Keratinocyte (primary cell): ENCODE measurements at regions not wholly inside any gene's neighbourhood (a gene's known extent, or its start where the extent isn't known, plus 50 kb on each side); places are given as distances from the start of the nearest gene placed in this dataset.

ENCODE experiments used
- DNase-seq: peaks from one replicate; pipeline ENCODE4 v3.0.0-alpha.2; 2011; ENCODE audit warnings: low read depth, missing footprints, low spot score
- FAIRE-seq: peaks from 2 replicates; lab custom pipeline; 2011; peaks lifted over from hg19 to GRCh38; lab: Jason Lieb, UNC
- H2AFZ ChIP-seq: 2 replicates; pipeline ENCODE4 v1.6.0; 2012; ENCODE audit warnings: low read length, control low read depth, inconsistent platforms; ENCODE audit not compliant: control insufficient read depth
- H3K27ac ChIP-seq: 2 replicates; pipeline ENCODE4 v1.5.1; 2011; ENCODE audit warnings: low read length; ENCODE audit not compliant: control insufficient read depth, insufficient read depth
- H3K27me3 ChIP-seq: 3 replicates; pipeline ENCODE4 v1.6.0; 2011; ENCODE audit warnings: low read length; ENCODE audit not compliant: control insufficient read depth, insufficient read depth; ENCODE audit errors: extremely low read depth
- H3K36me3 ChIP-seq, 2 experiments: 2 replicates in 1 of 2; 3 replicates in 1 of 2; pipeline ENCODE4 v1.5.1; 2011; ENCODE audit warnings: low read length in 2 of 2, mild to moderate bottlenecking in 1 of 2; ENCODE audit not compliant: control insufficient read depth in 2 of 2, insufficient read depth in 2 of 2; ENCODE audit errors: extremely low read depth in 1 of 2
- H3K4me1 ChIP-seq: 3 replicates; pipeline ENCODE4 v1.5.1; 2011; ENCODE audit warnings: low read length; ENCODE audit not compliant: control insufficient read depth, insufficient read depth; ENCODE audit errors: extremely low read depth
- H3K4me2 ChIP-seq: 3 replicates; pipeline ENCODE4 v1.6.0; 2011; ENCODE audit warnings: low read depth, low read length; ENCODE audit not compliant: control insufficient read depth, insufficient read depth; ENCODE audit errors: extremely low read depth
- H3K4me3 ChIP-seq, 3 experiments: fragments of 200-600 bp in 1 of 3; sonication (generic) in 1 of 3; 2 replicates in 2 of 3; 3 replicates in 1 of 3; pipeline ENCODE4 v1.5.1; 2011 to 2016; ENCODE audit warnings: low read length in 3 of 3, mild to moderate bottlenecking in 3 of 3, control low read depth in 2 of 3, inconsistent platforms in 1 of 3, low read depth in 1 of 3, mixed read lengths in 1 of 3, mixed run types in 1 of 3, moderate library complexity in 1 of 3; ENCODE audit not compliant: control insufficient read depth in 2 of 3, insufficient read depth in 2 of 3; ENCODE audit errors: extremely low read depth in 1 of 3
- H3K79me2 ChIP-seq: 2 replicates; pipeline ENCODE4 v1.6.0; 2012; ENCODE audit warnings: low read length; ENCODE audit not compliant: control insufficient read depth, insufficient read depth
- H3K9ac ChIP-seq: 3 replicates; pipeline ENCODE4 v1.6.0; 2011; ENCODE audit warnings: low read length; ENCODE audit not compliant: control insufficient read depth, insufficient read depth; ENCODE audit errors: extremely low read depth
- H3K9me1 ChIP-seq: 3 replicates; pipeline ENCODE4 v1.6.0; 2011; ENCODE audit warnings: low read length; ENCODE audit not compliant: control insufficient read depth, insufficient read depth; ENCODE audit errors: extremely low read depth
- H3K9me3 ChIP-seq: 2 replicates; pipeline ENCODE4 v1.5.1; 2012; ENCODE audit warnings: low read depth, low read length; ENCODE audit not compliant: control insufficient read depth
- H4K20me1 ChIP-seq: 3 replicates; pipeline ENCODE4 v1.6.0; 2011; ENCODE audit warnings: low read length; ENCODE audit not compliant: control insufficient read depth, insufficient read depth; ENCODE audit errors: extremely low read depth
- CTCF ChIP-seq, 3 experiments: IDR thresholded peaks in 1 of 3; conservative IDR thresholded peaks in 1 of 3; optimal IDR thresholded peaks in 1 of 3; 2 replicates in 2 of 3; 3 replicates in 1 of 3; pipeline versions ENCODE3 to v1.5.1; 2011; ENCODE audit warnings: low read length in 3 of 3, mild to moderate bottlenecking in 3 of 3, moderate library complexity in 2 of 3, control low read depth in 1 of 3, inconsistent platforms in 1 of 3; ENCODE audit not compliant: insufficient read depth in 2 of 3; ENCODE audit errors: extremely low read depth in 1 of 3
- EZH2 ChIP-seq: IDR thresholded peaks from one replicate; pipeline ENCODE4 v1.6.1; 2012; ENCODE audit warnings: inconsistent platforms, mild to moderate bottlenecking, low read length, moderate library complexity
- dilution Hi-C: fragments of 300-500 bp; cut with MboI; formaldehyde crosslinking; loops from one replicate; pipeline ENCODE4 v1.7.0; 2020; ENCODE audit warnings: low sequenced_read_pairs; ENCODE audit not compliant: extremely low pct_ligation_motif_present

- Histone ChIP-seq H3K9ac (no peak overlapping the region), H3K27me3 (no peaks in the 10 kb centered on the region), H2AFZ (peak overlapping the region; percentile 5), H3K27ac (peak overlapping the region; percentile 7), H3K36me3 (no peaks in the 10 kb centered on the region), H3K4me1 (peaks cover 9% of the 10 kb centered on the region), H3K4me3 (no peak overlapping the region), H3K9me1 (no peaks in the 10 kb centered on the region), H3K9me3 (no peaks in the 10 kb centered on the region), H3K79me2 (no peaks in the 10 kb centered on the region), H4K20me1 (no peaks in the 10 kb centered on the region), H3K4me2 (no peak overlapping the region)
- dilution Hi-C loops, result no loop called here
- DNase-seq (no peak), FAIRE-seq (no peak)
- no peak for TF ChIP-seq EZH2
- TF ChIP-seq CTCF (optimal IDR thresholded peaks at IDR 0.05 in 1 of 3, IDR thresholded peaks at IDR 0.05 in 1 of 3, conservative IDR thresholded peaks at IDR 0.05 in 1 of 3; ENCODE audit: extremely low read depth in 1 of 3, insufficient read depth in 2 of 3, low read length in 3 of 3), result no peak
These were observed 288.1 kb upstream of the PRDM1 start for GRCh38 chr6:105797983-105798453.

GRCh38 chr6:105797286-105797979 lies 288.7 kb upstream of the PRDM1 start:
- Histone ChIP-seq H3K4me3 (no peak overlapping the region), H3K4me2 (no peak overlapping the region), H2AFZ (no peak overlapping the region), H3K27me3 (no peaks in the 10 kb centered on the region), H3K9me3 (no peaks in the 10 kb centered on the region), H3K4me1 (peaks cover 4% of the 10 kb centered on the region), H3K27ac (peak overlapping the region; percentile 7), H4K20me1 (no peaks in the 10 kb centered on the region), H3K79me2 (no peaks in the 10 kb centered on the region), H3K9ac (no peak overlapping the region), H3K36me3 (no peaks in the 10 kb centered on the region), H3K9me1 (no peaks in the 10 kb centered on the region)
- DNase-seq (no peak), FAIRE-seq (no peak)
- dilution Hi-C loops, result no loop called here
- TF ChIP-seq EZH2 (no peak), CTCF (optimal IDR thresholded peaks at IDR 0.05 in 1 of 3, IDR thresholded peaks at IDR 0.05 in 1 of 3, conservative IDR thresholded peaks at IDR 0.05 in 1 of 3; ENCODE audit: extremely low read depth in 1 of 3, insufficient read depth in 2 of 3, low read length in 3 of 3) (no peak)
